ENCODE measurements at regions not wholly inside any gene's neighbourhood (a gene's known extent, or its start where the extent isn't known, plus 50 kb on each side); places are given as distances from the start of the nearest gene placed in this dataset.

DNA sequence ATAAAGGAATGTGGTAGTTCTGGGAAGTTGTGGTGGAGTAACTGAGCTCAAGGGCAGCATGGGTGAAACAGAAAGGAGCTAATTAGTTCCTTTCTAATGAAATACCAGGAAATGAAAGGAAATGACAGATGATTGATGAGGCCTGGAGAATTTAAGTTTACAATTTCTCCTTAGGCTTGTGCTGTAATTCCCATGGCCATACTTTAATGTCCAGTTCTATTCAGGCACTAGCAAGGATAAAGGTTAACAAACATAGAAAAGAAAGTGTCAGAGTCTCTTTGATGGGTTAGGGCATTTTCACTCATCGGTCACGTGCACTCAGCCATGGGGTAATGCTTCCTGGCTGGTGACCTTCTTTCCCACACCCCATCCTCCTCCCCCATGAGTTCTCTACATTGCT, 70.3 kb downstream of the CTSL start:
- no peaks in the 10 kb centered on the region for H3K79me2 ChIP-seq (ENCODE audit: insufficient read depth, low read length)
- DNase-seq (ENCODE audit: low read depth), result no peak
- Mint-ChIP-seq H3K27me3 (ENCODE audit: low read depth, unreplicated experiment) (peaks cover 23% of the 10 kb centered on the region), H3K27ac (ENCODE audit: unreplicated experiment) (no peak overlapping the region), H3K4me3 (ENCODE audit: unreplicated experiment) (no peak overlapping the region), H3K36me3 (ENCODE audit: low read depth, unreplicated experiment) (no peaks in the 10 kb centered on the region), H3K4me1 (ENCODE audit: low read depth, unreplicated experiment) (peaks cover 7% of the 10 kb centered on the region), H3K9me3 (ENCODE audit: unreplicated experiment) (no peaks in the 10 kb centered on the region)
- H3K4me1 ChIP-seq (ENCODE audit: insufficient read depth, low read length), result no peaks in the 10 kb centered on the region
- no peaks in the 10 kb centered on the region for H3K36me3 ChIP-seq (ENCODE audit: insufficient read depth, low read length)
- H3K27ac ChIP-seq (ENCODE audit: low read depth, low read length), result no peak overlapping the region
- no peak overlapping the region for H3K9ac ChIP-seq (ENCODE audit: low read length)
- no peak overlapping the region for H2AFZ ChIP-seq (ENCODE audit: low read depth, low read length)
- no peaks in the 10 kb centered on the region for H4K20me1 ChIP-seq (ENCODE audit: insufficient read depth, low read length)
- no peak overlapping the region for H3K4me3 ChIP-seq (ENCODE audit: insufficient read depth, low read depth, low read length)
- no peaks in the 10 kb centered on the region for H3K9me3 ChIP-seq (ENCODE audit: insufficient read depth, low read depth, low read length)
- no peak overlapping the region for H3K4me2 ChIP-seq (ENCODE audit: low read length)
- no peak for FAIRE-seq
- TF ChIP-seq EZH2 (IDR thresholded peaks at IDR 0.05; ENCODE audit: insufficient read depth, low read length), result no peak
- TF ChIP-seq, protein P1, sequence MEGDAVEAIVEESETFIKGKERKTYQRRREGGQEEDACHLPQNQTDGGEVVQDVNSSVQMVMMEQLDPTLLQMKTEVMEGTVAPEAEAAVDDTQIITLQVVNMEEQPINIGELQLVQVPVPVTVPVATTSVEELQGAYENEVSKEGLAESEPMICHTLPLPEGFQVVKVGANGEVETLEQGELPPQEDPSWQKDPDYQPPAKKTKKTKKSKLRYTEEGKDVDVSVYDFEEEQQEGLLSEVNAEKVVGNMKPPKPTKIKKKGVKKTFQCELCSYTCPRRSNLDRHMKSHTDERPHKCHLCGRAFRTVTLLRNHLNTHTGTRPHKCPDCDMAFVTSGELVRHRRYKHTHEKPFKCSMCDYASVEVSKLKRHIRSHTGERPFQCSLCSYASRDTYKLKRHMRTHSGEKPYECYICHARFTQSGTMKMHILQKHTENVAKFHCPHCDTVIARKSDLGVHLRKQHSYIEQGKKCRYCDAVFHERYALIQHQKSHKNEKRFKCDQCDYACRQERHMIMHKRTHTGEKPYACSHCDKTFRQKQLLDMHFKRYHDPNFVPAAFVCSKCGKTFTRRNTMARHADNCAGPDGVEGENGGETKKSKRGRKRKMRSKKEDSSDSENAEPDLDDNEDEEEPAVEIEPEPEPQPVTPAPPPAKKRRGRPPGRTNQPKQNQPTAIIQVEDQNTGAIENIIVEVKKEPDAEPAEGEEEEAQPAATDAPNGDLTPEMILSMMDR (IDR thresholded peaks at IDR 0.05; ENCODE audit: insufficient read depth, low read depth, low read length), result no peak
- no peaks in the 10 kb centered on the region for H3K27me3 ChIP-seq (ENCODE audit: insufficient read depth, low read length)

DNA sequence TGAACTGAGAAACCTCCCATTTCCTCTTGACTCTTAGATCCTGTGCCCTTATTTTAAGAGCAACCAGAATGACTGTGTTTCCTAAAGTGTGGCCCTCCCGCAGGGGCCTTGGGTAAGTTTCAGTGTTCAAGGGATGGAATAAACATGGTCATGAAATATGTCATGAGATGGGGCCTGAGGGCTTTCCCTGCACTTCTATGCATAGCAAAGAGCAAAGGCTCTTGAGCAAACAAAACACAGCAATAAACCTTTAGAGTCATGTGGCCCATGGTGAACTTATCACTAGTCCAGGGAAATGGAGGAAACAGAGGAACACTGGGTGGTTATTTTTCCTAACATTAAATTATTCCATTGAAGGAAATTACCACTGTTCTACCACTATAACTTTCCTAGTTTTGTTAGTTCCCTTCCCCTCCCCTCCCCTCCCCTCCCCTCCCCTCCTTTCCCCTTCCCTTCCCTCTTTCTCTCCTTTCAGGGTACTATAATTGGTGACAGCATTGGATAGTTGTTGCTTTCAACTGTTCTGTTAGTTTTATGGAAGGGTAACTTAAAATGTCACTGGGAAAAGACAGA, 72.4 kb downstream of the CTSL start:
- Mint-ChIP-seq H3K36me3 (ENCODE audit: low read depth, unreplicated experiment) (no peaks in the 10 kb centered on the region), H3K27ac (ENCODE audit: unreplicated experiment) (no peak overlapping the region), H3K27me3 (ENCODE audit: low read depth, unreplicated experiment) (peaks cover 41% of the 10 kb centered on the region), H3K4me3 (ENCODE audit: unreplicated experiment) (no peak overlapping the region), H3K9me3 (ENCODE audit: unreplicated experiment) (no peaks in the 10 kb centered on the region), H3K4me1 (ENCODE audit: low read depth, unreplicated experiment) (peaks cover 1% of the 10 kb centered on the region)
- H3K9me3 ChIP-seq (ENCODE audit: insufficient read depth, low read depth, low read length), result no peaks in the 10 kb centered on the region
- FAIRE-seq (no peak), DNase-seq (ENCODE audit: low read depth) (no peak)
- no peaks in the 10 kb centered on the region for H4K20me1 ChIP-seq (ENCODE audit: insufficient read depth, low read length)
- no peaks in the 10 kb centered on the region for H3K27me3 ChIP-seq (ENCODE audit: insufficient read depth, low read length)
- no peaks in the 10 kb centered on the region for H3K79me2 ChIP-seq (ENCODE audit: insufficient read depth, low read length)
- H3K4me2 ChIP-seq (ENCODE audit: low read length), result no peak overlapping the region
- no peak overlapping the region for H3K9ac ChIP-seq (ENCODE audit: low read length)
- TF ChIP-seq, protein P1 (IDR thresholded peaks at IDR 0.05; ENCODE audit: insufficient read depth, low read depth, low read length), result no peak
- TF ChIP-seq EZH2 (IDR thresholded peaks at IDR 0.05; ENCODE audit: insufficient read depth, low read length), result no peak
- no peak overlapping the region for H3K27ac ChIP-seq (ENCODE audit: low read depth, low read length)
- H3K36me3 ChIP-seq (ENCODE audit: insufficient read depth, low read length), result no peaks in the 10 kb centered on the region
- H3K4me1 ChIP-seq (ENCODE audit: insufficient read depth, low read length), result no peaks in the 10 kb centered on the region
- H2AFZ ChIP-seq (ENCODE audit: low read depth, low read length), result no peak overlapping the region
- no peak overlapping the region for H3K4me3 ChIP-seq (ENCODE audit: insufficient read depth, low read depth, low read length)

DNA sequence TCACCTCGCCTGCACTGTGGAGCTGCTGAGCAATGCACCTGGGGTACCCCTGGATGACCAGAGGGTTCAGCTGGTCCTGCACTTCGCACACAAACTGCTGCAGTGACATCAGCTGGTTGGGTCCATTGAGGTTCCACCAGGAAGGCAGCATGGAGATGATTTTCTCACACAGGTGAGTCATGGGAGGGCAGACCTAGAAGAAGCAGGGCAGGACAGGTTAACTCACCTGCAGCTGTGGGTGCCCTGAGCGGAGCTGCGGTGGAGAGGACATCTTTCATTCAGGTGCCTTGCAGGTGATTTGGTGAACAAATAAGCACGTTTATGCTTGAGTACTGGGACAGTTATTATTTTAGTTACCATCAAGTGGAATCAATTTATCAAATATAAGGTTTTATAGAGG, 73.6 kb downstream of the CTSL start:
- Mint-ChIP-seq H3K27ac (ENCODE audit: unreplicated experiment) (no peak overlapping the region), H3K36me3 (ENCODE audit: low read depth, unreplicated experiment) (no peaks in the 10 kb centered on the region), H3K4me3 (ENCODE audit: unreplicated experiment) (no peak overlapping the region), H3K27me3 (ENCODE audit: low read depth, unreplicated experiment) (peaks cover 43% of the 10 kb centered on the region), H3K9me3 (ENCODE audit: unreplicated experiment) (no peaks in the 10 kb centered on the region), H3K4me1 (ENCODE audit: low read depth, unreplicated experiment) (no peaks in the 10 kb centered on the region)
- Histone ChIP-seq H3K79me2 (ENCODE audit: insufficient read depth, low read length) (no peaks in the 10 kb centered on the region), H3K9ac (ENCODE audit: low read length) (no peak overlapping the region), H3K27me3 (ENCODE audit: insufficient read depth, low read length) (no peaks in the 10 kb centered on the region), H3K4me1 (ENCODE audit: insufficient read depth, low read length) (no peaks in the 10 kb centered on the region), H2AFZ (ENCODE audit: low read depth, low read length) (no peak overlapping the region), H3K4me3 (ENCODE audit: insufficient read depth, low read depth, low read length) (no peak overlapping the region), H3K27ac (ENCODE audit: low read depth, low read length) (no peak overlapping the region), H4K20me1 (ENCODE audit: insufficient read depth, low read length) (no peaks in the 10 kb centered on the region), H3K4me2 (ENCODE audit: low read length) (no peak overlapping the region), H3K36me3 (ENCODE audit: insufficient read depth, low read length) (no peaks in the 10 kb centered on the region), H3K9me3 (ENCODE audit: insufficient read depth, low read depth, low read length) (no peaks in the 10 kb centered on the region)
- FAIRE-seq (no peak), DNase-seq (ENCODE audit: low read depth) (no peak)
- TF ChIP-seq, protein P1 (IDR thresholded peaks at IDR 0.05; ENCODE audit: insufficient read depth, low read depth, low read length), result no peak
- no peak for TF ChIP-seq EZH2 (IDR thresholded peaks at IDR 0.05; ENCODE audit: insufficient read depth, low read length)
